HEK293 (cell line): ENCODE measurements at regions not wholly inside any gene's neighbourhood (a gene's known extent, or its start where the extent isn't known, plus 50 kb on each side); places are given as distances from the start of the nearest gene placed in this dataset.

ENCODE experiments used
- CTCF ChIA-PET: fragments of 350-600 bp; formaldehyde crosslinking; extraction: SDS; loops from one replicate; lab custom pipeline; 2021; ENCODE audit warnings: antibody characterized with exemption; lab: Yijun Ruan, JAX
- POLR2A ChIA-PET: fragments of 300-600 bp; formaldehyde crosslinking; extraction: SDS; loops from one replicate; lab custom pipeline; 2020; ENCODE audit warnings: antibody characterized with exemption, inconsistent platforms; lab: Yijun Ruan, JAX
- H3K27ac ChIP-seq: fragments of 200-500 bp; sonication (Bioruptor generic); 2 replicates; pipeline ENCODE4 v1.5.1; 2014; ENCODE audit warnings: low read depth, low read length, control low read depth, inconsistent platforms; ENCODE audit errors: extremely low read depth
- H3K36me3 ChIP-seq, 2 experiments: fragments of 200-500 bp in 1 of 2; sonication (Bioruptor generic) in 1 of 2; 1 replicate in 1 of 2; 2 replicates in 1 of 2; pipeline ENCODE4 v1.5.1; 2014 to 2017; ENCODE audit warnings: inconsistent platforms in 2 of 2, low read length in 2 of 2; ENCODE audit not compliant: control insufficient read depth in 2 of 2, insufficient read depth in 1 of 2
- H3K4me1 ChIP-seq: fragments of 200-500 bp; sonication (Bioruptor generic); 2 replicates; pipeline ENCODE4 v1.5.1; 2014; ENCODE audit warnings: mild to moderate bottlenecking, low read length, inconsistent platforms; ENCODE audit not compliant: control insufficient read depth, insufficient read depth
- H3K4me3 ChIP-seq: 2 replicates; pipeline ENCODE4 v1.5.1; 2011; ENCODE audit warnings: low read depth, mild to moderate bottlenecking, control low read depth, low read length, moderate library complexity
- H3K9me3 ChIP-seq: fragments of 200-500 bp; sonication (Bioruptor generic); 2 replicates; pipeline ENCODE4 v1.5.1; 2014; ENCODE audit warnings: low read depth, low read length, inconsistent platforms; ENCODE audit not compliant: control insufficient read depth, insufficient read depth
- MYNN ChIP-seq: fragments of 450-650 bp; formaldehyde crosslinking; IDR thresholded peaks from 2 replicates; pipeline ENCODE4 v1.5.1; 2016; ENCODE audit warnings: missing biosample characterization, missing genetic modification characterization, borderline replicate concordance
- MZF1 ChIP-seq: fragments of 450-650 bp; formaldehyde crosslinking; IDR thresholded peaks from 2 replicates; pipeline ENCODE4 v1.5.1; 2017; ENCODE audit warnings: missing biosample characterization, missing genetic modification characterization, borderline replicate concordance
- SCRT1 ChIP-seq: fragments of 450-650 bp; formaldehyde crosslinking; IDR thresholded peaks from 2 replicates; pipeline ENCODE4 v1.5.1; 2016; ENCODE audit warnings: missing biosample characterization, missing genetic modification characterization, borderline replicate concordance
- WT1 ChIP-seq: fragments of 450-650 bp; formaldehyde crosslinking; IDR thresholded peaks from 2 replicates; pipeline ENCODE4 v1.5.1; 2016; ENCODE audit warnings: missing biosample characterization, missing genetic modification characterization
- YY2 ChIP-seq: fragments of 450-650 bp; formaldehyde crosslinking; IDR thresholded peaks from 2 replicates; pipeline ENCODE4 v1.5.1; 2016; ENCODE audit warnings: missing biosample characterization, missing genetic modification characterization
- ZBTB1 ChIP-seq: fragments of 450-650 bp; formaldehyde crosslinking; IDR thresholded peaks from 2 replicates; pipeline ENCODE4 v1.5.1; 2016; ENCODE audit warnings: missing biosample characterization, missing genetic modification characterization
- ZBTB21 ChIP-seq: fragments of 450-650 bp; formaldehyde crosslinking; IDR thresholded peaks from 2 replicates; pipeline ENCODE4 v1.5.1; 2017; ENCODE audit warnings: missing biosample characterization, missing genetic modification characterization
- ZBTB8A ChIP-seq: fragments of 450-650 bp; formaldehyde crosslinking; IDR thresholded peaks from 2 replicates; pipeline ENCODE4 v1.5.1; 2016; ENCODE audit warnings: missing biosample characterization, missing genetic modification characterization
- ZFHX2 ChIP-seq: fragments of 450-650 bp; formaldehyde crosslinking; conservative IDR thresholded peaks from 2 replicates; pipeline ENCODE4 v1.5.1; 2016; ENCODE audit warnings: missing biosample characterization, missing genetic modification characterization
- ZNF138 ChIP-seq: fragments of 450-650 bp; formaldehyde crosslinking; IDR thresholded peaks from 2 replicates; pipeline ENCODE4 v1.5.1; 2016; ENCODE audit warnings: missing biosample characterization, missing genetic modification characterization, borderline replicate concordance
- ZNF157 ChIP-seq: fragments of 450-650 bp; formaldehyde crosslinking; IDR thresholded peaks from 2 replicates; pipeline ENCODE4 v1.5.1; 2016; ENCODE audit warnings: missing biosample characterization, missing genetic modification characterization
- ZNF169 ChIP-seq: fragments of 450-650 bp; formaldehyde crosslinking; IDR thresholded peaks from 2 replicates; pipeline ENCODE4 v1.5.1; 2016; ENCODE audit warnings: missing biosample characterization, missing genetic modification characterization
- ZNF19 ChIP-seq: fragments of 450-650 bp; formaldehyde crosslinking; IDR thresholded peaks from 2 replicates; pipeline ENCODE4; 2016; ENCODE audit warnings: missing biosample characterization, missing genetic modification characterization, low read depth
- ZNF202 ChIP-seq: fragments of 450-650 bp; formaldehyde crosslinking; IDR thresholded peaks from 2 replicates; pipeline ENCODE4 v1.5.1; 2016; ENCODE audit warnings: missing biosample characterization, missing genetic modification characterization, borderline replicate concordance
- ZNF266 ChIP-seq: fragments of 450-650 bp; formaldehyde crosslinking; IDR thresholded peaks from 2 replicates; pipeline ENCODE4 v1.5.1; 2016; ENCODE audit warnings: missing biosample characterization, missing genetic modification characterization, low read depth
- ZNF274 ChIP-seq, 2 experiments: fragments of 200-500 bp in 1 of 2; fragments of 450-650 bp in 1 of 2; sonication (Bioruptor generic) in 1 of 2; formaldehyde crosslinking in 1 of 2; IDR thresholded peaks; 2 replicates each; pipeline versions ENCODE4 v1.5.1 to v1.6.1; 2014 to 2016; ENCODE audit warnings: borderline replicate concordance in 1 of 2, inconsistent platforms in 1 of 2, low read length in 1 of 2, missing biosample characterization in 1 of 2, missing genetic modification characterization in 1 of 2
- ZNF311 ChIP-seq: fragments of 450-650 bp; formaldehyde crosslinking; IDR thresholded peaks from 2 replicates; pipeline ENCODE4 v1.5.1; 2017; ENCODE audit warnings: missing biosample characterization, missing genetic modification characterization, borderline replicate concordance
- ZNF341 ChIP-seq: fragments of 450-650 bp; formaldehyde crosslinking; IDR thresholded peaks from 2 replicates; pipeline ENCODE4; 2016; ENCODE audit warnings: low read depth, missing biosample characterization, missing genetic modification characterization
- ZNF423 ChIP-seq: fragments of 450-650 bp; formaldehyde crosslinking; IDR thresholded peaks from 2 replicates; pipeline ENCODE4 v1.5.1; 2016; ENCODE audit warnings: missing biosample characterization, missing genetic modification characterization
- ZNF514 ChIP-seq: fragments of 450-650 bp; formaldehyde crosslinking; IDR thresholded peaks from 2 replicates; pipeline ENCODE4 v1.5.1; 2016; ENCODE audit warnings: missing biosample characterization, missing genetic modification characterization
- ZNF521 ChIP-seq: fragments of 450-650 bp; formaldehyde crosslinking; IDR thresholded peaks from 2 replicates; pipeline ENCODE4 v1.5.1; 2017; ENCODE audit warnings: missing biosample characterization, mild to moderate bottlenecking, missing genetic modification characterization
- ZNF768 ChIP-seq: fragments of 450-650 bp; formaldehyde crosslinking; IDR thresholded peaks from 2 replicates; pipeline ENCODE4 v1.5.1; 2018; ENCODE audit warnings: missing biosample characterization, mild to moderate bottlenecking, missing genetic modification characterization
- TF ChIP-seq, protein P1 (sequence below): fragments of 450-650 bp; formaldehyde crosslinking; IDR thresholded peaks from 2 replicates; pipeline ENCODE4 v1.5.1; 2017; ENCODE audit warnings: missing biosample characterization, missing genetic modification characterization
- TF ChIP-seq, protein P2 (sequence below): fragments of 450-650 bp; formaldehyde crosslinking; IDR thresholded peaks from 2 replicates; pipeline ENCODE4 v1.5.1; 2016; ENCODE audit warnings: missing biosample characterization, missing genetic modification characterization
- TF ChIP-seq, protein P3 (sequence below): fragments of 450-650 bp; formaldehyde crosslinking; IDR thresholded peaks from 2 replicates; pipeline ENCODE4 v1.5.1; 2016; ENCODE audit warnings: missing biosample characterization, missing genetic modification characterization

DNA sequence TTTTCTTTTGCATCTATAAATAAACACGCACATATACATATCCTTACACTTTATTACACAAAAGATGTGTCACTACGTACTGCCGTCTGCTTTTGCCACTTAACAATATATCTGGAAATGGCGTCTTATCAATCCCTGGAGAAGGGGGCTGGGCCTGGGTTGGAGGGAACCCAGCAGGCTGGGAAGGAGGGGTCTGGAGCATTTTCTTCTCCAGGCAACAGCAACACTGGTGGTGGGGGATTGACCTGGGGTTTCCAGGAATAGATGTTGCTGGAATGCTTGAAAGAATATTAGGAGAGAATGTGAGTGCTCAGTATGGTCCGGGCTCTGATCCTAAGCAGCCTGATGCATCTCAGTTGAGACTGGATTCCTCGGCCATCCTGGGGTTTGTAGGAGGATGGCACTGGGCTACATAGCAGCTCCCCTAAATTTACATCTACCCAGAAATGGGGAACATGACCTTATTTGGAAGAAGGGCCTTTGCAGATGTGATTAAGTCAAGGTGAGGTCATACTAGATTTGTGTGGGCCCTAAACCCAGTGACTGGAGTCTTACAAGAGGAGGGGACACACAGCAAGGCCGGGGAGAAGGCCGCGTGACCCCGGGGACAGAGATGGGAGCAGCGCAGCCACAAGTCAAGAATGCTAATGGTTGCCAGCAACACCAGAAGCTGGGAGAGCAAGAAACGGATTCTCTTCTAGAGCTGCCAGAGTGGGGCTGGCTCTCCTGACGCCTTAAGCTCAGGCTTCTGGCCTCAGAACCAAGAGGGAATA is 98.6 kb downstream of the SIK1 start:
- Histone ChIP-seq H3K27ac (no peak overlapping the region), H3K9me3 (no peaks in the 10 kb centered on the region), H3K36me3 (no peaks in the 10 kb centered on the region), H3K4me3 (no peak overlapping the region), H3K4me1 (no peaks in the 10 kb centered on the region)
- ChIA-PET CTCF (interaction anchor here (0.8 kb wide), 1 partner anchor 135 kb away, joined by 3 read pairs; no protein-coding TSS in a partner anchor), POLR2A (no interaction called here)
- TF ChIP-seq ZFHX2 (tag by site-specific recombination) (0 out of 2 replicates have a peak, but pooled peaks have one; percentile 12), ZBTB8A (tag by site-specific recombination) (no peak)

DNA sequence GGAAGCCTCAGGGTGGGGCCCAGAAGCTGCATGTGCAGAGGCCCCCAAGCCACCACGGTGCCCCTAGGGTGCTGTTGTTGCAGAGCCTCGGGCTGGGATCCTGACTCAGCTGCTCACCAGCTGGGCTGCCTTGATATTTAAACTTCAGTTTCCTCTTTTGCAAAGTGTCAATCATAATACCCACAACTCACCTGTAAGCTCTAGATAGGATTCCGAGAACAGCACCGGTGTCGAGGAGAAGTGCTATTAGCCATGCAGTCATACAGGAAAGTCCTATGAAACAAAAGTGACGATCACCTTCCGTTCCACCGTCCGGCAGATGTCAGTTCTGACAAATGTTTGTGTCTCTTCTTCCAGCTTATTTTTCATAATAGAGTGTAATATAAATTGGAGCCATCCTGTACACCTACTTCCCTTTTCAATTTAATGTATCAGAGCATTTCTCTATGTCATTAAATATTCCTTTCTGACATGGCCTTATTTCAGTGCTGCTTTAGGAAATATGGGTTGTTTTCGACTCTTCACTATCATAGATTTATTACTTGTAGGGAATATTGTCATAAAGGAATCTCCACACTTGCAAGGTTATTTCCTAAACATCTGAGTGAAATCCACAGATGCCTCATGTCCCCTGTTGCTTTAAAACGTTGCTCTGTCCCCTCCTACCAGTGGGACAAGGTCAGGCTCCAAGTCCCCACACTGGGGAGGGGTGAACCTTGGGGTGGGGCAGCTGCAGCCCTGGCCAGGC is 100.8 kb downstream of the SIK1 start:
- Histone ChIP-seq H3K9me3 (no peaks in the 10 kb centered on the region), H3K27ac (no peak overlapping the region), H3K4me3 (no peak overlapping the region), H3K36me3 (no peaks in the 10 kb centered on the region), H3K4me1 (no peaks in the 10 kb centered on the region)
- ChIA-PET POLR2A (no interaction called here), CTCF (interaction anchor here (1.8 kb wide), 1 partner anchor 13 kb away, joined by 4 read pairs; no protein-coding TSS in a partner anchor)
- no peak for TF ChIP-seq ZNF19
- no peak for TF ChIP-seq ZNF274 (IDR thresholded peaks at IDR 0.05; ENCODE audit: low read length)
- TF ChIP-seq ZNF274 (tag by site-specific recombination; IDR thresholded peaks at IDR 0.05; ENCODE audit: borderline replicate concordance), result no peak
- no peak for TF ChIP-seq ZNF768 (tag by site-specific recombination)
- TF ChIP-seq, protein P1, sequence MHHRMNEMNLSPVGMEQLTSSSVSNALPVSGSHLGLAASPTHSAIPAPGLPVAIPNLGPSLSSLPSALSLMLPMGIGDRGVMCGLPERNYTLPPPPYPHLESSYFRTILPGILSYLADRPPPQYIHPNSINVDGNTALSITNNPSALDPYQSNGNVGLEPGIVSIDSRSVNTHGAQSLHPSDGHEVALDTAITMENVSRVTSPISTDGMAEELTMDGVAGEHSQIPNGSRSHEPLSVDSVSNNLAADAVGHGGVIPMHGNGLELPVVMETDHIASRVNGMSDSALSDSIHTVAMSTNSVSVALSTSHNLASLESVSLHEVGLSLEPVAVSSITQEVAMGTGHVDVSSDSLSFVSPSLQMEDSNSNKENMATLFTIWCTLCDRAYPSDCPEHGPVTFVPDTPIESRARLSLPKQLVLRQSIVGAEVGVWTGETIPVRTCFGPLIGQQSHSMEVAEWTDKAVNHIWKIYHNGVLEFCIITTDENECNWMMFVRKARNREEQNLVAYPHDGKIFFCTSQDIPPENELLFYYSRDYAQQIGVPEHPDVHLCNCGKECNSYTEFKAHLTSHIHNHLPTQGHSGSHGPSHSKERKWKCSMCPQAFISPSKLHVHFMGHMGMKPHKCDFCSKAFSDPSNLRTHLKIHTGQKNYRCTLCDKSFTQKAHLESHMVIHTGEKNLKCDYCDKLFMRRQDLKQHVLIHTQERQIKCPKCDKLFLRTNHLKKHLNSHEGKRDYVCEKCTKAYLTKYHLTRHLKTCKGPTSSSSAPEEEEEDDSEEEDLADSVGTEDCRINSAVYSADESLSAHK (tag by site-specific recombination), result no peak
- no peak for TF ChIP-seq ZNF311 (tag by site-specific recombination)
- TF ChIP-seq ZNF202 (tag by site-specific recombination), result no peak
- no peak for TF ChIP-seq YY2 (tag by site-specific recombination)
- TF ChIP-seq ZBTB1 (tag by site-specific recombination), result no peak
- no peak for TF ChIP-seq ZBTB21 (tag by site-specific recombination)

DNA sequence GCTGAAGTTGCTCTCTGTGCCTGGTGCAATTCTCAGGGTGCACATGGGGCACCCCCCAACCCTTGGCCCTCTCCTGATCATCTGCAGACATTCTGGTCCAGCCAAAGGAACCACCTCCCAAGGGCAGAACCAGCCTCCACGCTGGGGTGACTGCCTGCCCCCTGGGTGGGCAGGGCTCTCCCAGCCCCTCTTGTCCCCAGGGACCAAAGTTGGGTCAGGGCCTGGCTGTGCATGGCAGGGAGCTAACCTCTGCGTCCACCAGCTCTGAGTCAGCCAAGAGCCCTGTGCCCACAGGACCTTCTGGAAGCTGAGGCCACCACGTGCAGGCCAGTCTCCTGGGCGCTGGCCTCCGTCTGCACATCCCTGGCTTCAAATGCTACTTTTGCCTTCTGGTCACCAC is 101.9 kb downstream of the SIK1 start:
- CTCF ChIA-PET, result no interaction called here
- Histone ChIP-seq H3K4me1 (no peaks in the 10 kb centered on the region), H3K9me3 (no peaks in the 10 kb centered on the region), H3K27ac (no peak overlapping the region), H3K4me3 (no peak overlapping the region), H3K36me3 (no peaks in the 10 kb centered on the region)
- POLR2A ChIA-PET, result interaction anchor here (1.4 kb wide), 1 partner anchor 9 kb away, joined by 4 read pairs; no protein-coding TSS in a partner anchor
- TF ChIP-seq MZF1 (tag by site-specific recombination) (no peak), ZNF138 (tag by site-specific recombination) (no peak), ZNF169 (no peak), SCRT1 (no peak), WT1 (no peak), ZNF266 (tag by site-specific recombination) (no peak), ZNF341 (tag by site-specific recombination) (no peak), ZNF423 (tag by site-specific recombination) (no peak), ZNF157 (tag by site-specific recombination) (no peak), MYNN (no peak), ZNF521 (no peak), ZNF514 (tag by site-specific recombination) (no peak)
- TF ChIP-seq, protein P2, sequence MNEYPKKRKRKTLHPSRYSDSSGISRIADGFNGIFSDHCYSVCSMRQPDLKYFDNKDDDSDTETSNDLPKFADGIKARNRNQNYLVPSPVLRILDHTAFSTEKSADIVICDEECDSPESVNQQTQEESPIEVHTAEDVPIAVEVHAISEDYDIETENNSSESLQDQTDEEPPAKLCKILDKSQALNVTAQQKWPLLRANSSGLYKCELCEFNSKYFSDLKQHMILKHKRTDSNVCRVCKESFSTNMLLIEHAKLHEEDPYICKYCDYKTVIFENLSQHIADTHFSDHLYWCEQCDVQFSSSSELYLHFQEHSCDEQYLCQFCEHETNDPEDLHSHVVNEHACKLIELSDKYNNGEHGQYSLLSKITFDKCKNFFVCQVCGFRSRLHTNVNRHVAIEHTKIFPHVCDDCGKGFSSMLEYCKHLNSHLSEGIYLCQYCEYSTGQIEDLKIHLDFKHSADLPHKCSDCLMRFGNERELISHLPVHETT (tag by site-specific recombination), result no peak
- TF ChIP-seq, protein P3, sequence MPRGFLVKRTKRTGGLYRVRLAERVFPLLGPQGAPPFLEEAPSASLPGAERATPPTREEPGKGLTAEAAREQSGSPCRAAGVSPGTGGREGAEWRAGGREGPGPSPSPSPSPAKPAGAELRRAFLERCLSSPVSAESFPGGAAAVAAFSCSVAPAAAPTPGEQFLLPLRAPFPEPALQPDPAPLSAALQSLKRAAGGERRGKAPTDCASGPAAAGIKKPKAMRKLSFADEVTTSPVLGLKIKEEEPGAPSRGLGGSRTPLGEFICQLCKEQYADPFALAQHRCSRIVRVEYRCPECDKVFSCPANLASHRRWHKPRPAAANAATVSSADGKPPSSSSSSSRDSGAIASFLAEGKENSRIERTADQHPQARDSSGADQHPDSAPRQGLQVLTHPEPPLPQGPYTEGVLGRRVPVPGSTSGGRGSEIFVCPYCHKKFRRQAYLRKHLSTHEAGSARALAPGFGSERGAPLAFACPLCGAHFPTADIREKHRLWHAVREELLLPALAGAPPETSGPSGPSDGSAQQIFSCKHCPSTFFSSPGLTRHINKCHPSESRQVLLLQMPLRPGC (tag by site-specific recombination), result no peak
